Peyer's patch (tissue), 4 donors: ENCODE measurements at regions not wholly inside any gene's neighbourhood (a gene's known extent, or its start where the extent isn't known, plus 50 kb on each side); places are given as distances from the start of the nearest gene placed in this dataset.

Experiments
- DNase-seq, 3 donors: peaks; one replicate each; pipeline ENCODE4 v3.0.0-alpha.2; 2017 to 2019
- H3K27ac ChIP-seq, 4 donors: fragments of 200-600 bp; sonication (generic); one replicate each; pipeline ENCODE4 v1.5.1; 2016 to 2019
- H3K27me3 ChIP-seq, 2 donors: fragments of 200-600 bp; sonication (generic); one replicate each; pipeline ENCODE4 v1.5.1; 2019
- H3K36me3 ChIP-seq, 3 donors: fragments of 200-600 bp; sonication (generic); one replicate each; pipeline ENCODE4 v1.5.1; 2016 to 2019
- H3K4me1 ChIP-seq, 4 donors: fragments of 200-600 bp; sonication (generic); one replicate each; pipeline ENCODE4 v1.5.1; 2016 to 2019
- H3K4me3 ChIP-seq, 4 donors: fragments of 200-600 bp; sonication (generic); 1 replicate in 3 of 4; 2 replicates in 1 of 4; pipeline ENCODE4 v1.5.1; 2016 to 2019; ENCODE audit warnings: mild to moderate bottlenecking in 1 of 4
- H3K9me3 ChIP-seq, 4 donors: fragments of 200-600 bp; sonication (generic); one replicate each; pipeline ENCODE4 v1.5.1; 2016 to 2019; ENCODE audit warnings: mild to moderate bottlenecking in 1 of 4
- CTCF ChIP-seq, 6 experiments: fragments of 450-650 bp in 4 of 6; fragments of 200-600 bp in 2 of 6; sonication (generic) in 1 of 6; IDR thresholded peaks; one replicate each; pipeline ENCODE4 v1.5.1; 2017 to 2019; ENCODE audit warnings: antibody characterized with exemption in 6 of 6, mild to moderate bottlenecking in 3 of 6, moderate library complexity in 1 of 6
- POLR2A ChIP-seq, 2 donors: fragments of 450-650 bp; IDR thresholded peaks; one replicate each; pipeline ENCODE4 v1.5.1; 2017; ENCODE audit warnings: antibody characterized with exemption in 2 of 2, mild to moderate bottlenecking in 2 of 2, moderate library complexity in 2 of 2

- TF ChIP-seq CTCF (IDR thresholded peaks at IDR 0.05) (no peak), POLR2A (IDR thresholded peaks at IDR 0.05) (no peak)
- H3K4me3 ChIP-seq, result no peak overlapping the region
- H3K4me1 ChIP-seq, result no peaks in the 10 kb centered on the region
- no peak for DNase-seq
- no peak overlapping the region for H3K27ac ChIP-seq
- H3K27me3 ChIP-seq, result no peaks in the 10 kb centered on the region
- no peaks in the 10 kb centered on the region for H3K36me3 ChIP-seq
- no peaks in the 10 kb centered on the region for H3K9me3 ChIP-seq
Observed at GRCh38 chr4:152073351-152074087, 312.7 kb upstream of the GATB start.

- Histone ChIP-seq H3K27me3 (no peaks in the 10 kb centered on the region), H3K4me3 (no peak overlapping the region), H3K4me1 (no peaks in the 10 kb centered on the region), H3K36me3 (no peaks in the 10 kb centered on the region), H3K9me3 (no peaks in the 10 kb centered on the region), H3K27ac (no peak overlapping the region)
- no peak for TF ChIP-seq CTCF (IDR thresholded peaks at IDR 0.05)
- TF ChIP-seq POLR2A (IDR thresholded peaks at IDR 0.05), result no peak
- DNase-seq, result no peak
Observed at GRCh38 chr4:152072906-152073305, 312.1 kb upstream of the GATB start.

- no peak for DNase-seq
- H3K4me1 ChIP-seq, result no peaks in the 10 kb centered on the region
- no peaks in the 10 kb centered on the region for H3K27me3 ChIP-seq
- no peaks in the 10 kb centered on the region for H3K9me3 ChIP-seq
- no peak overlapping the region for H3K27ac ChIP-seq
- TF ChIP-seq CTCF (IDR thresholded peaks at IDR 0.05) (no peak), POLR2A (IDR thresholded peaks at IDR 0.05) (no peak)
- H3K36me3 ChIP-seq, result no peaks in the 10 kb centered on the region
- H3K4me3 ChIP-seq, result no peak overlapping the region
Observed at GRCh38 chr4:152072001-152072485, 311.2 kb upstream of the GATB start.

GRCh38 chr4:152070854-152071253, 310.0 kb upstream of the GATB start:
- Histone ChIP-seq H3K27me3 (no peaks in the 10 kb centered on the region), H3K9me3 (no peaks in the 10 kb centered on the region), H3K27ac (no peak overlapping the region), H3K4me1 (no peaks in the 10 kb centered on the region), H3K36me3 (no peaks in the 10 kb centered on the region), H3K4me3 (no peak overlapping the region)
- TF ChIP-seq POLR2A (IDR thresholded peaks at IDR 0.05) (no peak), CTCF (IDR thresholded peaks at IDR 0.05) (no peak)
- no peak for DNase-seq

GRCh38 chr4:152068866-152069265, 308.1 kb upstream of the GATB start:
- H3K9me3 ChIP-seq, result no peaks in the 10 kb centered on the region
- H3K27me3 ChIP-seq, result no peaks in the 10 kb centered on the region
- H3K4me3 ChIP-seq, result no peak overlapping the region
- no peaks in the 10 kb centered on the region for H3K36me3 ChIP-seq
- no peak for DNase-seq
- no peak overlapping the region for H3K27ac ChIP-seq
- no peaks in the 10 kb centered on the region for H3K4me1 ChIP-seq
- TF ChIP-seq CTCF (IDR thresholded peaks at IDR 0.05), result no peak
- TF ChIP-seq POLR2A (IDR thresholded peaks at IDR 0.05), result no peak
